Endometrial microvascular endothelial cells (primary cell): ENCODE measurements at regions not wholly inside any gene's neighbourhood (a gene's known extent, or its start where the extent isn't known, plus 50 kb on each side); places are given as distances from the start of the nearest gene placed in this dataset.

ENCODE experiments used
- in situ Hi-C: cut with HindIII; loops from 2 replicates; pipeline ENCODE4 v1.10.0; 2017; ENCODE audit warnings: low sequenced_read_pairs, low pct_unique_long_range_greater_than_20kb; ENCODE audit errors: inconsistent ontology term

- in situ Hi-C loops: no loop called here
Measured at GRCh38 chr2:239905884-239906654, 119.1 kb downstream of the NDUFA10 start.

DNA sequence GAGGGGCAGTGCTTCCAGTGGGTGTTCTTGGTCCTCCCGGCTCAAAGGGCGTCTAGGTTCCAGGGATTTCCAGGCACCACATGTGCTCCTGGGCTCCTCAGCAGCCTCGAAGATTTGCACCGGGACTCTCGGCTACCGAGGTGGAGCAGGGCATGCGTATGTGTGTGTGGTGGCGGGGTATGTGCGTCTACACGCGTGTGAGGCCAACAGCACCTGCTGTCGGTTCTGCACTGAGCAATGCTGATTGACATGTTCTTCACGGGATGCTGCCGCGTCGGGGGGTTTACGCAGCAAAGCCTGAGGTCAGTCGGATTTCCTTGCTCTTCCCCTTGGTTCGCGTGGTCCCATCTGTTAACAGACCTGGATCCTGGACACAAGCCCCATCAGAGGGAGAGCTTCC lies 119.8 kb downstream of the NDUFA10 start:
- in situ Hi-C loops: no loop called here

DNA sequence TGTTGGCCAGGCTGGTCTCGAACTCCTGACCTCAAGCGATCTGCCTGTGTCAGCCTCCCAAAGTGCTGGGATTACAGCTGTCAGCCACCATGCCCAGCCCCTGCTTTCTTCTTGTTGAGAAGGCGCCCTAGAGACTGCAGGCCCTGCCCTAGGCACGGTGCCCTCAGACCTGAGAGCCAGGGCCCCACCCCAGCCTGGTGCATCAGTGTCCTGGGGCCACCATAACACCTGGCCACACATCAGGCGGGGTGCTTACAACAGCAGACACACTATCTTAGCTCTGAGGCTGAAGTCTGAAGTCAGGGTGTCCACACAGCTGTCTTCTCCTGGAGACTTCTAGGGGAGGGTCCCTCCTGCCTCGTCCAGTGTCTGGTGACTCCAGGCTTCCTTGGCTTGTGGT lies 120.6 kb downstream of the NDUFA10 start:
- in situ Hi-C loops: no loop called here

DNA sequence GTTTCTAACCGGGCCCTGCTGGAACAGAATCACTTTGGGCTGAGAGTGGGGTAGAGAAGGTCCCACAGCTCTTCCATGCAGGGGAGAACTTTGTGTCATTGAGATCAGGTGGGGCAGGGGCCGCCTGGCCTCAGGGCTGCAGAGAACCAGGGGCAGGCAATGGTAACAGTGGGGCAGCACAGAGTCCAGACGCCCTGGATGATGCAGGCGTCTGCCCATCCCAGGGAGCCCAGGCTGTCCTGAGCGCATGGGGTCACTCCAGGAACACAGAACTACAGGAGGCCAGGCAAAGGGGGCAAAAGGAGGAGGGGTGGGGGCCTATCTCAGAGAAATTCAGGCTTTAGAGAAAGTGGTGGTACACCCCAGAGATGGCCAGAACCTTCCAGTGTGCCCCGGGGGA lies 121.3 kb downstream of the NDUFA10 start:
- in situ Hi-C loops: no loop called here

GRCh38 chr2:239903210-239903609 lies 121.9 kb downstream of the NDUFA10 start:
- in situ Hi-C loops: no loop called here

GRCh38 chr2:239902749-239903201 lies 122.4 kb downstream of the NDUFA10 start:
- in situ Hi-C loops: no loop called here

DNA sequence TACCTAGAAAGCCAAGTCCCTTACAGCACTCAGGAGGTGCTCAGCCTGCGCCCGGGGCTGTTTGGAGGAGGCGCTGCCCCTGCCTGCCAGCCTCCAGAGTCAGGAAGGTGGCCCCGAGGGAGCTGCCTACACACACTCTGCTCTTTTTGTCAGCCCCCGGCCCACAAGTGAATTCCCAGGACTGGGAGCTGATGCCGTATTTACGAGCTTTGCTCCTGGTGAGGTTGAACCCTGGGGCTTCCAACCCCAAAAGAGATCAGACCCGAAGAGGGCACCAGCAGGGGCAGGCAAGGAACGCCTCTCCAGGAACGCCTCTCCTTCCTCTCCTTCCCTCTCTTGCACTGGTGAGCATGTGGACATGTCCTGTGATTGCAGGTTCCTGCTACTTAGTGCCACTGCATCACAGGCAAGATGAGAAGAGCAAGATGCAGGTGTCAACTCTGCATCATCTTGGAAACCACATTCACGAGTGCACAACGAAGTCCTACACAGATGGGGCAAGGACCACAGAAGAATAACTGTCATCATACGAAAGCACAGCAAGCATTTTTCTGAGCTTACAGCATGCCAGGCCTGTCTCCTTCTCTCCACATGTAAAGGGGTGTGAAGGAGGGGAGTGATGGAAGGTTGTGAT lies 126.7 kb downstream of the NDUFA10 start:
- in situ Hi-C loops: no loop called here

DNA sequence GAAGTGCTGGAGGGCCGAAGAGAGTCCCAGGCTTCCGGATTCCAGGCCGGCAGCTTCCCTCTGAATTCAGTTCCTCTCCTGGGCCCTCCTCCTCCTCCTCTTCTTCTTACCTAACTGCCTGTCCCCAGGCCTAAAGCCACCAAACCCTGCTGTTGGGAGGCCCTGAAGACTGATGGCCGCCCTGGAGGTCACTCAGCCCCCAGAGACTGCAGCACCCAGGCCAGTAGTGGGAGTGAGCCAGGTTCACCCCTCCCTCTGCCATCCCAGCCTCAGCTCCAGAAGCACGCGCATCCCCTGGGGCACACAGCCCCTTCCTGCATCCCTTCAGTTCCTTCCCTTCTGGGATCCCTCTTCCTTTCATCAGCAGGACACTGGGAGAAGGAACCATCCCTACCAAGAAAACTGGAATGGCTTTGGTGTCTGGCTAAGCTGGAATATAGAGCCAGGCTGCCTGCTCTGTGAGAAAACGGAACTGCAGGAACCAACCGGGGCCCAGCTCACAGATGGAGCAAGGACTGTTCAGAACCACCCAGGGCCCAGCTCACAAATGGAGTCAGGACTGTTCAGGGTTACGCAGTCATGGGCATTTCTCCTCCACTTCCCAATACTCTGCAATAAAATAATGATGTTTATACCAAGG lies 127.4 kb downstream of the NDUFA10 start:
- in situ Hi-C loops: no loop called here

DNA sequence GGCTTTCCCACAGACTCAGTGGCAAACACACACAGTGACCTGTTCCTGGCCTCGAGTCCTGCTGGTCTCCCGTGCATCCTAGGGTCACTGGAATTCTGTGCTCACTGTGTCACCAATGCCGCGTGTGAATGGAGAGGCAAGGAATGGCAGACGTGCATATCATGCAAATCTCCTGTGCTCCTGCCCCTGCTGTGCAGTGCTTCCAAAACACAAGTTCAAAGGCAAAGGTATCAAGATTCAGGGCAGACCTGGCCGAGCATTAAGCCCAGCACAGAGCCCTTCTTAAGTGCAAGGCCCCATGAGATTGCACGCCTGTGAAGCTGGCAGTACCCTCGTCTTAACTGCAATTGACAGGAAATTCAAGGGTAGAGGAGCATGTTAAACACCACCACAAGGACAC lies 129.1 kb downstream of the NDUFA10 start:
- in situ Hi-C loops: no loop called here

DNA sequence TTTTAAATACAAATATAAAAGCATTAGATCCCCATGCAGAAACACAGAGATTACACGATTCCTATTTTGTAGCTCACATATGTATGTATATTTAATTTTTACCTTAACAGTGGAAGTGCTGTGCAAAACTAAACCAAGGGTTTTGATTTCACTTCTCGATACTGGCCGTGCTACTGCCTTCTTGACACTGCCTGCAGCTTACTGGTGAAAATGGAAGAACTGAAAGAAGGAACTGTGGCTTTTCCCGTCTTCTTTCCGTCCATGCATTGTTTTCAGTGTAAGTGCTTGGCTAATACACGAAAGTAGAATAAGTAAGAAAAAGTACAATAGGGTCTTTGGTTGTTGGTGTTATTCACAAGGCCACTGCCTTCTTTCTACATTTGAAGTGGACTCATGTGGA lies 129.5 kb downstream of the NDUFA10 start:
- in situ Hi-C loops: no loop called here

- in situ Hi-C loops: no loop called here
Measured at GRCh38 chr2:239895116-239895515, 130.0 kb downstream of the NDUFA10 start.

DNA sequence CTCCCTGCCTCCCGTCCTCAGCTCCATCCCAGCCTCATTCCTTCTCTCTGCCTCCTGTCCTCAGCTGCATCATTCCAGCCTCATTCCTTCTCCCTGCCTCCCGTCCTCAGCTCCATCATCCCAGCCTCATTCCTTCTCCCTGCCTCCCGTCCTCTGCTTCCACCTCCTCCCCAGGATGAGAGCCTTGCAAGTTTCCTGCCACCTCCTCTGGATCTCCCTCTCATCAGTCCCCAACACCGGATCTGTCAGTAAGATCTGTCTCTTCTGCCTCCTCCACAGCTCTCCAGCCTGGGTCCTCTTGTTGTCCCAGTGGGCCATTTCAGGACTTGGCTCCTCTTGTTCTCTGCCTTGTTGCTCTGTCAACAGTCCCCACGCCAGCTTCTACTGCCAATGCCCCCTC lies 130.9 kb downstream of the NDUFA10 start:
- in situ Hi-C loops: no loop called here

- in situ Hi-C loops: no loop called here
Measured at GRCh38 chr2:239893236-239893515, 132.0 kb downstream of the NDUFA10 start.

- in situ Hi-C loops: no loop called here
Measured at GRCh38 chr2:239892441-239893235, 132.5 kb downstream of the NDUFA10 start.

DNA sequence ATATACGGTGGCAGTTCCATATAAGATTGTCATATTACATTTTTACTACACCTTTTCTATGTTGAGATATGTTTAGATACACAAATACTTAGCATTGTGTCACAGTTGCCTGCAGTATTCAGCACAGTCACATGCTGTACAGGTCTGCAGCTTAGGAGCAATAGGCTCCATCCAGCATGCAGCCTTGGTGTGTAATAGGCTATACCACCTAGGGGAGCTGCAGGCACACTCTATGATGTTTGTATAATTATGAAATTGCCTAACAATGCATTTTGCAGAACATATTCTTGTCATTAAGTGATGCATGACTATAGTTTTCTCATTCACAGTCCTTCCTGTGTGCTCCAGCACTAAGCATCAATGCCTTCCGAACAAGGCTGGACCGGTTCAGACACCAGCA lies 133.4 kb downstream of the NDUFA10 start:
- in situ Hi-C loops: no loop called here

DNA sequence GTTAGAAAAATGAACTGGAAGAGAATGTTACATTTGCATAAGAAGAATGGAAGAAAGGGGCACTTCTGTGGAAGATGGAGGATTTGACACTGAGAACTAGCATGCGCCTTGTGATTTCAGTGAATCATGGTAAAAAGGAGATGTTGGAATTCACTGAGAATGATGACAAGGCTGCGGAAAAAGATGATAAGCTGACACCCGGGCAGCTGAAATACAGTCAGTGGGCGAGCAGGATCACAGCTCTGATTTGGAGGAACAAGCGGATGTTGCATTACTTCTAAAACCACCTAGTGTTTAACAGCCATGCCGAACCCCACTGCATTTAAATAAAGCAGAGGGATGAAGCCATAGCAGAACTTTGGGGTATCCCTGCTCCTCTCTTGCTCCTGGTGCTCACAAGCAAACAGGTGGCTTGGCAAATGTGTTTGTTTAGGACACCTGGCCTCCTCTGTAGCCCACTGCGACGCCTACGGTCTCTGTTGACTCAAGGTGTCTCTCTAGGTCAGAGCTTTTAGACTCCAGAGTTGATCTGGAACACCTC lies 134.9 kb downstream of the NDUFA10 start:
- in situ Hi-C loops: no loop called here

- in situ Hi-C loops: no loop called here
Measured at GRCh38 chr2:239889641-239890121, 135.5 kb downstream of the NDUFA10 start.

- in situ Hi-C loops: no loop called here
Measured at GRCh38 chr2:239887604-239888003, 137.5 kb downstream of the NDUFA10 start.

- in situ Hi-C loops: no loop called here
Measured at GRCh38 chr2:239886781-239887180, 138.4 kb downstream of the NDUFA10 start.
